ENCODE measurements at regions not wholly inside any gene's neighbourhood (a gene's known extent, or its start where the extent isn't known, plus 50 kb on each side); places are given as distances from the start of the nearest gene placed in this dataset.

DNA sequence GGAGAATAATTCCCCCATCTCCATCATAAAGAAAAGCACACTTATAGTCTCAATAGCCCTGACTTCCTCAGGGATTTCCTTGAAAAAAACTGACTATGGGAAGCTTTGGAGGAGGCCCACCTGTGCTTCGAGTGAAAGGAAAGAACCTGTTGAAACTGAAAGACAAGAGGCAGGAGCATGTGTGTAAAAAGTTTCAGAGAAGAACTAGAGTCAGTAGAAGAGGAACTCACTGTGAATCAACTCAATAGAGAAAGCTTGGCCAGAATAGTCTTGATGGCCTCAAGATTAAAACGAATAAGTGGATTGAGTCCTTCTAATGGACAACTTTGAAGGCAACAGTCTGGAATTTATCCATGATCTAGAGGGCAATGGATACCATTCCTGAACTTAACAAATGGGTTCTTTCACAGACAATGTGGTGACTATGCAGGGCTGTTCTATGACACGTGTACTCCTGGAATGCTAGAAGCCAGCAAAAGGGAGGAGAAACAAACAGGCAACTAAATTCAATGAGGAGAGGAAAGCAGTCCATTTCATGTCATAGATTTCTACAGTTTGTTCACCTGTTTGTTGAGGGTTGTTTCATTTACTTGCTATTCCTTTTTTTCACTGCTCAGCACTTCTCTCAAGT lies 442.3 kb downstream of the GRB14 start:
- Histone ChIP-seq H3K36me3 (ENCODE audit: control insufficient read depth in 2 of 2, extremely low read depth in 1 of 2, insufficient read depth in 2 of 2, low read length in 2 of 2) (no peaks in the 10 kb centered on the region), H3K9me1 (replicated peaks; ENCODE audit: control insufficient read depth, extremely low read depth, insufficient read depth, low read length) (no peaks in the 10 kb centered on the region), H3K9me3 (replicated peaks; ENCODE audit: control insufficient read depth, insufficient read depth, low read length) (no peaks in the 10 kb centered on the region), H3K4me3 (replicated peaks in 1 of 3; ENCODE audit: insufficient read depth in 1 of 3, low read depth in 1 of 3, low read length in 3 of 3) (no peak overlapping the region), H3K4me2 (ENCODE audit: insufficient read depth, low read length) (no peak overlapping the region), H4K20me1 (replicated peaks; ENCODE audit: control insufficient read depth, extremely low read depth, insufficient read depth, low read length) (no peaks in the 10 kb centered on the region), H3K27ac (ENCODE audit: insufficient read depth, low read depth, low read length) (no peak overlapping the region), H3K4me1 (ENCODE audit: control insufficient read depth, extremely low read depth, insufficient read depth, low read length) (no peaks in the 10 kb centered on the region), H3K27me3 (ENCODE audit: control insufficient read depth in 2 of 2, insufficient read depth in 2 of 2, low read length in 2 of 2) (no peaks in the 10 kb centered on the region), H3K9ac (replicated peaks; ENCODE audit: extremely low read depth, insufficient read depth, low read length) (no peak overlapping the region), H3K79me2 (ENCODE audit: control insufficient read depth, insufficient read depth, low read length) (no peaks in the 10 kb centered on the region), H2AFZ (ENCODE audit: low read depth, low read length) (no peak overlapping the region)
- TF ChIP-seq POLR2A (IDR thresholded peaks at IDR 0.05; ENCODE audit: low read depth, low read length) (no peak), JUN (IDR thresholded peaks at IDR 0.05; ENCODE audit: borderline replicate concordance, insufficient read depth, insufficient read length, low read depth) (no peak), POLR2AphosphoS5 (IDR thresholded peaks at IDR 0.05; ENCODE audit: insufficient read depth, low read depth, low read length) (no peak), MYC (IDR thresholded peaks at IDR 0.05; ENCODE audit: low read depth, low read length) (no peak), GATA2 (IDR thresholded peaks at IDR 0.05; ENCODE audit: insufficient read depth, insufficient read length, low read depth, low read length) (no peak), FOS (IDR thresholded peaks at IDR 0.05; ENCODE audit: borderline replicate concordance, insufficient read depth, low read length) (no peak), EZH2 (IDR thresholded peaks at IDR 0.05; ENCODE audit: borderline replicate concordance, low read depth, low read length, severe bottlenecking) (no peak)
- TF ChIP-seq, protein P1, sequence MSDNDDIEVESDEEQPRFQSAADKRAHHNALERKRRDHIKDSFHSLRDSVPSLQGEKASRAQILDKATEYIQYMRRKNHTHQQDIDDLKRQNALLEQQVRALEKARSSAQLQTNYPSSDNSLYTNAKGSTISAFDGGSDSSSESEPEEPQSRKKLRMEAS (IDR thresholded peaks at IDR 0.05; ENCODE audit: insufficient read depth, insufficient read length): no peak
- TF ChIP-seq, protein P2, sequence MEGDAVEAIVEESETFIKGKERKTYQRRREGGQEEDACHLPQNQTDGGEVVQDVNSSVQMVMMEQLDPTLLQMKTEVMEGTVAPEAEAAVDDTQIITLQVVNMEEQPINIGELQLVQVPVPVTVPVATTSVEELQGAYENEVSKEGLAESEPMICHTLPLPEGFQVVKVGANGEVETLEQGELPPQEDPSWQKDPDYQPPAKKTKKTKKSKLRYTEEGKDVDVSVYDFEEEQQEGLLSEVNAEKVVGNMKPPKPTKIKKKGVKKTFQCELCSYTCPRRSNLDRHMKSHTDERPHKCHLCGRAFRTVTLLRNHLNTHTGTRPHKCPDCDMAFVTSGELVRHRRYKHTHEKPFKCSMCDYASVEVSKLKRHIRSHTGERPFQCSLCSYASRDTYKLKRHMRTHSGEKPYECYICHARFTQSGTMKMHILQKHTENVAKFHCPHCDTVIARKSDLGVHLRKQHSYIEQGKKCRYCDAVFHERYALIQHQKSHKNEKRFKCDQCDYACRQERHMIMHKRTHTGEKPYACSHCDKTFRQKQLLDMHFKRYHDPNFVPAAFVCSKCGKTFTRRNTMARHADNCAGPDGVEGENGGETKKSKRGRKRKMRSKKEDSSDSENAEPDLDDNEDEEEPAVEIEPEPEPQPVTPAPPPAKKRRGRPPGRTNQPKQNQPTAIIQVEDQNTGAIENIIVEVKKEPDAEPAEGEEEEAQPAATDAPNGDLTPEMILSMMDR (IDR thresholded peaks at IDR 0.05; ENCODE audit: extremely low read depth in 1 of 2, insufficient read depth in 1 of 2, low read depth in 1 of 2, low read length in 2 of 2): no peak
- no TSS peak for BruUV-seq (replicated peaks)
- ChIA-PET POLR2A (no interaction called here), CTCF (no interaction called here)
- FAIRE-seq (no peak), DNase-seq (ENCODE audit: low read depth, low spot score) (no peak)
- intact Hi-C loops (cut with micrococcal nuclease) (no loop called here), dilution Hi-C loops (cut with MboI; ENCODE audit: extremely low pct_ligation_motif_present, low sequenced_read_pairs) (no loop called here)

All from endothelial cell of umbilical vein (primary cell).